Keratinocyte (primary cell): ENCODE measurements at regions not wholly inside any gene's neighbourhood (a gene's known extent, or its start where the extent isn't known, plus 50 kb on each side); places are given as distances from the start of the nearest gene placed in this dataset.
A peak's percentile ranks its signal among the peaks of the same experiment; 100 is the strongest.

Experiments
- DNase-seq: peaks from one replicate; pipeline ENCODE4 v3.0.0-alpha.2; 2011; ENCODE audit warnings: low read depth, missing footprints, low spot score
- FAIRE-seq: peaks from 2 replicates; lab custom pipeline; 2011; peaks lifted over from hg19 to GRCh38; lab: Jason Lieb, UNC
- H2AFZ ChIP-seq: 2 replicates; pipeline ENCODE4 v1.6.0; 2012; ENCODE audit warnings: low read length, control low read depth, inconsistent platforms; ENCODE audit not compliant: control insufficient read depth
- H3K27ac ChIP-seq: 2 replicates; pipeline ENCODE4 v1.5.1; 2011; ENCODE audit warnings: low read length; ENCODE audit not compliant: control insufficient read depth, insufficient read depth
- H3K27me3 ChIP-seq: 3 replicates; pipeline ENCODE4 v1.6.0; 2011; ENCODE audit warnings: low read length; ENCODE audit not compliant: control insufficient read depth, insufficient read depth; ENCODE audit errors: extremely low read depth
- H3K36me3 ChIP-seq, 2 experiments: 2 replicates in 1 of 2; 3 replicates in 1 of 2; pipeline ENCODE4 v1.5.1; 2011; ENCODE audit warnings: low read length in 2 of 2, mild to moderate bottlenecking in 1 of 2; ENCODE audit not compliant: control insufficient read depth in 2 of 2, insufficient read depth in 2 of 2; ENCODE audit errors: extremely low read depth in 1 of 2
- H3K4me1 ChIP-seq: 3 replicates; pipeline ENCODE4 v1.5.1; 2011; ENCODE audit warnings: low read length; ENCODE audit not compliant: control insufficient read depth, insufficient read depth; ENCODE audit errors: extremely low read depth
- H3K4me2 ChIP-seq: 3 replicates; pipeline ENCODE4 v1.6.0; 2011; ENCODE audit warnings: low read depth, low read length; ENCODE audit not compliant: control insufficient read depth, insufficient read depth; ENCODE audit errors: extremely low read depth
- H3K4me3 ChIP-seq, 3 experiments: fragments of 200-600 bp in 1 of 3; sonication (generic) in 1 of 3; 2 replicates in 2 of 3; 3 replicates in 1 of 3; pipeline ENCODE4 v1.5.1; 2011 to 2016; ENCODE audit warnings: low read length in 3 of 3, mild to moderate bottlenecking in 3 of 3, control low read depth in 2 of 3, inconsistent platforms in 1 of 3, low read depth in 1 of 3, mixed read lengths in 1 of 3, mixed run types in 1 of 3, moderate library complexity in 1 of 3; ENCODE audit not compliant: control insufficient read depth in 2 of 3, insufficient read depth in 2 of 3; ENCODE audit errors: extremely low read depth in 1 of 3
- H3K79me2 ChIP-seq: 2 replicates; pipeline ENCODE4 v1.6.0; 2012; ENCODE audit warnings: low read length; ENCODE audit not compliant: control insufficient read depth, insufficient read depth
- H3K9ac ChIP-seq: 3 replicates; pipeline ENCODE4 v1.6.0; 2011; ENCODE audit warnings: low read length; ENCODE audit not compliant: control insufficient read depth, insufficient read depth; ENCODE audit errors: extremely low read depth
- H3K9me1 ChIP-seq: 3 replicates; pipeline ENCODE4 v1.6.0; 2011; ENCODE audit warnings: low read length; ENCODE audit not compliant: control insufficient read depth, insufficient read depth; ENCODE audit errors: extremely low read depth
- H3K9me3 ChIP-seq: 2 replicates; pipeline ENCODE4 v1.5.1; 2012; ENCODE audit warnings: low read depth, low read length; ENCODE audit not compliant: control insufficient read depth
- H4K20me1 ChIP-seq: 3 replicates; pipeline ENCODE4 v1.6.0; 2011; ENCODE audit warnings: low read length; ENCODE audit not compliant: control insufficient read depth, insufficient read depth; ENCODE audit errors: extremely low read depth
- EZH2 ChIP-seq: IDR thresholded peaks from one replicate; pipeline ENCODE4 v1.6.1; 2012; ENCODE audit warnings: inconsistent platforms, mild to moderate bottlenecking, low read length, moderate library complexity
- dilution Hi-C: fragments of 300-500 bp; cut with MboI; formaldehyde crosslinking; loops from one replicate; pipeline ENCODE4 v1.7.0; 2020; ENCODE audit warnings: low sequenced_read_pairs; ENCODE audit not compliant: extremely low pct_ligation_motif_present
- TF ChIP-seq, protein P1 (sequence below), 3 experiments: IDR thresholded peaks in 1 of 3; conservative IDR thresholded peaks in 1 of 3; optimal IDR thresholded peaks in 1 of 3; 2 replicates in 2 of 3; 3 replicates in 1 of 3; pipeline versions ENCODE3 to v1.5.1; 2011; ENCODE audit warnings: low read length in 3 of 3, mild to moderate bottlenecking in 3 of 3, moderate library complexity in 2 of 3, control low read depth in 1 of 3, inconsistent platforms in 1 of 3; ENCODE audit not compliant: insufficient read depth in 2 of 3; ENCODE audit errors: extremely low read depth in 1 of 3

DNA sequence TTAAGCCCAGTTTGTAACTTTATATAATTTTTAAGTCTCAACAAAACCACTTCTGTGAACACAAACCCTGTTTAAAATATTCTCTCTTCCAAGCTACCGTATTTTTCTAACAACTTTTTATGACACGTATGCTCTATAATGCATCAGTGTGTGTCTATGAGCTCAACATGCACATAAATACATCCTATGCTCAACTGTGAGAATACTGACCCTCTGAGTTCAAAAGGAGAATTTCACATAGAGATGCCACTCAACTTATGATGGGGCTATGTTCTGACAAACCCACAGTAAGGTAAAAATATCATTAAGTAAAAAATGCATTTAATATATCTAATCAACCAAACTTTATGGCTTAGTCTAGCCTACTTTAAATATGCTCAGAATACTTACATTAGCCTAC is 1139.7 kb upstream of the SPRY2 start:
- H3K36me3 ChIP-seq = no peaks in the 10 kb centered on the region
- no peak overlapping the region for H3K27ac ChIP-seq
- H3K4me1 ChIP-seq = peaks cover 3% of the 10 kb centered on the region
- dilution Hi-C loops = no loop called here
- no peak overlapping the region for H3K4me3 ChIP-seq
- no peaks in the 10 kb centered on the region for H3K79me2 ChIP-seq
- H3K9ac ChIP-seq = no peak overlapping the region
- H3K27me3 ChIP-seq = no peaks in the 10 kb centered on the region
- no peak overlapping the region for H3K4me2 ChIP-seq
- no peaks in the 10 kb centered on the region for H3K9me3 ChIP-seq
- H4K20me1 ChIP-seq = no peaks in the 10 kb centered on the region
- no peak overlapping the region for H2AFZ ChIP-seq
- DNase-seq (no peak), FAIRE-seq (peak; percentile 32)
- TF ChIP-seq, protein P1, sequence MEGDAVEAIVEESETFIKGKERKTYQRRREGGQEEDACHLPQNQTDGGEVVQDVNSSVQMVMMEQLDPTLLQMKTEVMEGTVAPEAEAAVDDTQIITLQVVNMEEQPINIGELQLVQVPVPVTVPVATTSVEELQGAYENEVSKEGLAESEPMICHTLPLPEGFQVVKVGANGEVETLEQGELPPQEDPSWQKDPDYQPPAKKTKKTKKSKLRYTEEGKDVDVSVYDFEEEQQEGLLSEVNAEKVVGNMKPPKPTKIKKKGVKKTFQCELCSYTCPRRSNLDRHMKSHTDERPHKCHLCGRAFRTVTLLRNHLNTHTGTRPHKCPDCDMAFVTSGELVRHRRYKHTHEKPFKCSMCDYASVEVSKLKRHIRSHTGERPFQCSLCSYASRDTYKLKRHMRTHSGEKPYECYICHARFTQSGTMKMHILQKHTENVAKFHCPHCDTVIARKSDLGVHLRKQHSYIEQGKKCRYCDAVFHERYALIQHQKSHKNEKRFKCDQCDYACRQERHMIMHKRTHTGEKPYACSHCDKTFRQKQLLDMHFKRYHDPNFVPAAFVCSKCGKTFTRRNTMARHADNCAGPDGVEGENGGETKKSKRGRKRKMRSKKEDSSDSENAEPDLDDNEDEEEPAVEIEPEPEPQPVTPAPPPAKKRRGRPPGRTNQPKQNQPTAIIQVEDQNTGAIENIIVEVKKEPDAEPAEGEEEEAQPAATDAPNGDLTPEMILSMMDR (optimal IDR thresholded peaks at IDR 0.05 in 1 of 3, IDR thresholded peaks at IDR 0.05 in 1 of 3, conservative IDR thresholded peaks at IDR 0.05 in 1 of 3; ENCODE audit: extremely low read depth in 1 of 3, insufficient read depth in 2 of 3, low read length in 3 of 3) = peak in 1 of 3 experiments; percentile 23
- TF ChIP-seq EZH2 = no peak
- no peaks in the 10 kb centered on the region for H3K9me1 ChIP-seq

DNA sequence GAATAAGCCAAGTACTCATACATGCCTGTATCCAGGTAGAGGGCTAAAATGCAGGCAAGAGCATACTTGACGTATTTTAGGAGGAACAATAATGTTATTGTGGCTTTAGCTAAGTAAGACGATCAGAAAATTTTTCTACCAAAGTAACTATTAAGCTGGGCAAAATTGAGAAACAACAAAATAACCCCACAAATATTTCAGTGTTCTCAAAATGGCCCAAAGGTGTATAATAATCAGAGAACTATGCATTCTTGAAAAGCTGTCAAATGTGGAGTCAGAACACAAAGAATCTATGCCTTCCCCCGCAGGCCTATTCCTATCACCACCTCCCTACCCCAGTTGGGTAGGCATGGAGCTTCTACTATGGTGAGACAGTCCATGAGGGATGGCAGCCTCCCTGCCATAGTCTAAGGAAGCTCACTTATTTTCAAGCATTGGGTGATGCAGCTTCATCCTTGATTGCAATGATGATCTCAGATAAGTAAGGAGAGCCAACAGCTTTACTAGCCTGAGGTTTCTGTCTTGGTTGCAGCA is 1132.5 kb upstream of the SPRY2 start:
- H3K27ac ChIP-seq = no peak overlapping the region

More for the DNA sequence above, 1132.5 kb upstream of the SPRY2 start:
- no peaks in the 10 kb centered on the region for H3K9me3 ChIP-seq
- no peak for DNase-seq
- dilution Hi-C loops = no loop called here
- H3K9ac ChIP-seq = no peak overlapping the region
- no peaks in the 10 kb centered on the region for H3K36me3 ChIP-seq
- H3K4me1 ChIP-seq = peaks cover 11% of the 10 kb centered on the region
- no peaks in the 10 kb centered on the region for H4K20me1 ChIP-seq
- peak overlapping the region; percentile 75 for H2AFZ ChIP-seq
- no peaks in the 10 kb centered on the region for H3K27me3 ChIP-seq
- H3K4me3 ChIP-seq = no peak overlapping the region
- peak; percentile 65 for FAIRE-seq
- peak overlapping the region; percentile 7 for H3K4me2 ChIP-seq
- H3K79me2 ChIP-seq = no peaks in the 10 kb centered on the region
- no peak for TF ChIP-seq EZH2
- TF ChIP-seq, protein P1 (optimal IDR thresholded peaks at IDR 0.05 in 1 of 3, IDR thresholded peaks at IDR 0.05 in 1 of 3, conservative IDR thresholded peaks at IDR 0.05 in 1 of 3; ENCODE audit: extremely low read depth in 1 of 3, insufficient read depth in 2 of 3, low read length in 3 of 3) = no peak
- H3K9me1 ChIP-seq = no peaks in the 10 kb centered on the region
